ENCODE measurements at regions not wholly inside any gene's neighbourhood (a gene's known extent, or its start where the extent isn't known, plus 50 kb on each side); places are given as distances from the start of the nearest gene placed in this dataset.
A peak's percentile ranks its signal among the peaks of the same experiment; 100 is the strongest.
"Not testable (repeated sequence)": the region's sequence is repeated elsewhere in the genome, so short reads cannot be mapped to it uniquely, and the experiment has no call there.

- no peak for DNase-seq
Observed at GRCh38 chr6:121771937-121772720, 336.7 kb downstream of the GJA1 start.

GRCh38 chr6:121776054-121776453, 340.6 kb downstream of the GJA1 start:
- DNase-seq: no peak

- DNase-seq: no peak
Observed at GRCh38 chr6:121780325-121781321, 345.2 kb downstream of the GJA1 start.

- DNase-seq: no peak
Observed at GRCh38 chr6:121791396-121792315, 356.2 kb downstream of the GJA1 start.

GRCh38 chr6:121794630-121795029, 359.2 kb downstream of the GJA1 start:
- DNase-seq: peak; percentile 20 to 70

GRCh38 chr6:121797598-121797997, 362.2 kb downstream of the GJA1 start:
- DNase-seq: not testable (repeated sequence)

GRCh38 chr6:121798126-121798525, 362.7 kb downstream of the GJA1 start:
- not testable (repeated sequence) for DNase-seq

DNA sequence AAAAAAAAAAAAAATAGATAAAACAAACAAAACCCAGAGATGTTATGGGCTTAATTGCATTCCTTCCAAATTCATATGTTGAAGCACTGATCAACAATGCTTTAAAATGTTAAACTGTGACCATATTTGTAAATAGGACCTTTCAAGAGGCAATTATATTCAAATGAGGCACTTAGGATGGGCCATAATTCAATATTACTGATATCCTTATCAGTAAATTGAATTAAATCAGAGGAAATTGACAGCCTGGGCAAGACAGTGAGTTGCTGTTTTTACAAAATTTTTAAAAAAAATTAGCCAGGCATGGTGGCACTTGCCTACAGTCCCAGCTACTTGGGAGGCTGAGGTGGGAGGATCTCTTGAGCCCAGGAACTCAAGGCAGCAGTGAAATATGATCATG, 364.1 kb downstream of the GJA1 start:
- DNase-seq: no peak

- DNase-seq: no peak
Observed at GRCh38 chr6:121800047-121800446, 364.6 kb downstream of the GJA1 start.

GRCh38 chr6:121806116-121806515, 370.7 kb downstream of the GJA1 start:
- no peak for DNase-seq

DNA sequence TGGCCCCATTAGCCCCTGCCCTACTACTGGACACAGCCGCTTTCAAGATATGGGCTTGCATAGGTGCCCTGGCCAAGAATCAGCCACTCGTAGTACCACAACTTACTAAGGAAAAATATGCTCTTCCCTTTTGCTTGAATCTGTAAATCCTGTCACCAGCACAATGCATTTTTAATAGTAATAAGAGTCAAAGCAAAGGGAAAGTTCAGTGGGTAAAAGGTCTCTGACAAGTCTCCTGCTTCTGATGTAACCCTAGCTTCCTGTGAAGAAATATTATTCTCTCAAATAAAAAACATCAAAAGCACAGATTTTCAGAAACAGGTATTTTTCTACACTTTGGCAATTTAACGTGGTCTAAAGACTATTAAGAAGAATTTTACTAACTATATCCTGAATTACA, 373.8 kb downstream of the GJA1 start:
- no peak for DNase-seq

DNA sequence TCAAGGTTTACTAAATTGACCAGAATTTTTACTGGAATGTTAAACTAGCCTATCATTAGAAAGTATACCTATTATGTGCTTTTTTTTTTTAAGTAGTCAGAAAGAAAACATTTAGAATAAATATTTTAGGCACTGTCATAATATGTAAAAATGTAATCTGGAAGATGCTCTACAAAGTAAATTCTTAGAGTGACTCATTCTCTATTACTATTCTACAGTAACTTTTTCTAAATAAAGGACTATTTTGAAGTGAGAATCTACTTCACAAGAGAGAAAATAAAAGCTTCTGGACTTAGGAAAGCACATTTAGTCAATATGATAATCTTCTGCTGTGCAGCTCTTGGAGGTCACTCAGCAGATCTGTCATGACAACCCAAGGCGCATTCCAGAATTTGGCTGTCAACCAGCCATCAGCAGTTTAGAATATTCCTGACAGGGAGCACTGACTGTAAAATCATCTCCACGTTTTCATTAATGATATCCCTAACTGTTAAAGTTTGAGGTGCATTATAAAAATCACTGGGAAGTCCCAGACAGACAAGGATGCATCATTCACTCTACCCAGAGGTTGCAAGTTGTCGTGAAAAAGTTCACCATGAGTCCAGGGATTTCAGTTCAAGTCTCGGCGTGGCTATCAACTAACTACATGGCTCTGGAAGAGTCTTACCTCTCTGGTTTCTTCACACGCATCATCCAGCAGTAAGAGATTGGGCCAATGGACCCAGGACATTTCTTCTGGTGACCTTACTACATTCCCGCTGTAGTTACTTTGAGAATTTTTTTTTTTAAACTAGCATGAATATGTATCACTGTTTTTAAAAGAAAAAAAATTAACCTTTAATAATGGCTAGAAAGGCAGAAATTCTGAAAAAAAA, 374.9 kb downstream of the GJA1 start:
- no peak for DNase-seq

GRCh38 chr6:121811106-121811505, 375.7 kb downstream of the GJA1 start:
- DNase-seq: no peak

- DNase-seq: no peak
Observed at GRCh38 chr6:121816361-121816760, 380.9 kb downstream of the GJA1 start.

DNA sequence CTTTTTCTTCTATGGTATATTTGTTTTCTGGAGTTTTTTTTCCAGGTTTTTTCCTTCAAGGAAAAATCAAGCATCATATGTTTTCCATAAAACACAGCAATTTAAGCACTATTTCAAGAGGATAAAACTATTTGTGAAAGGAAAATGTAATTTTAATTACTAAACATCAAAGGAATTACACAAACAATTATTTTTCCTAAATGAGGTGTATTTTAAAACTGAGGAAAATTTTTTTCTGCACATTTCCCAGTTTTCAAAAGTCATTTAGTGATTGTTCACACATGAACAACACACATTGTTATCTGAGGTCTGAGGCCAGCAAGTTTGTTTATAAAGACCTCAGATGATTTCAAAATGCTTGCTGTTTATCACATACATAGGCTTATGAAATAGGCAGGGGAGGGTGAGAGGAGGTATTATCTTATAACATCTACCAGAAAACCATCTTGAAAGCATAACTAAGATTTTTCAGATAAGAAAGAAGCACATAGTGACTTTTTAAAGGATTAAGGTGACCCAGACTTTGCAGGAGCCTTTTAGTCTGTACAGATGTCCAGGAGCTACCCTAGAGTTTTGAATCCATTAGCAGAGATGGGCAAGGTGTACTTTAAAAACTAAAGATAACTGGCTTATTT, 381.6 kb downstream of the GJA1 start:
- DNase-seq: no peak

DNA sequence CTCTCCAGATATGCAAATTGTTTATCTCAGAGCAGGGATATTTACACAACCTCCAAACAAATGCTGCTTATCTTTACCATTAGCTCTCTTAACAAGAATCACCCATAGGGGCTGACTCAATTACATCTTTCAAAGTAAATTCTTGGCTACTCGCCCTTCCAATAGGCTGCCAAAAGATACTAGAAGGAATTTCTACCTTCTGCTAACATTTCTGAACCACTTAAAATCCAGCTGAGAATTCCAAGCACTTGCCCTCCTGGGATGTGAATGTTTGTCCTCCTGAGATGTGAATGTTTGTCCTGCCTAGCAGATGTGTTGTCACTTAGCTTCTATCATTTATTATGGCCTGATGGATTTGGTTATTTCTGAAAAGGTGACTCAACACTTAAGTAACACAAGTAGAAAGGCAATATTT, 388.0 kb downstream of the GJA1 start:
- peak in 1 of 2 experiments; percentile 39 for DNase-seq

DNA sequence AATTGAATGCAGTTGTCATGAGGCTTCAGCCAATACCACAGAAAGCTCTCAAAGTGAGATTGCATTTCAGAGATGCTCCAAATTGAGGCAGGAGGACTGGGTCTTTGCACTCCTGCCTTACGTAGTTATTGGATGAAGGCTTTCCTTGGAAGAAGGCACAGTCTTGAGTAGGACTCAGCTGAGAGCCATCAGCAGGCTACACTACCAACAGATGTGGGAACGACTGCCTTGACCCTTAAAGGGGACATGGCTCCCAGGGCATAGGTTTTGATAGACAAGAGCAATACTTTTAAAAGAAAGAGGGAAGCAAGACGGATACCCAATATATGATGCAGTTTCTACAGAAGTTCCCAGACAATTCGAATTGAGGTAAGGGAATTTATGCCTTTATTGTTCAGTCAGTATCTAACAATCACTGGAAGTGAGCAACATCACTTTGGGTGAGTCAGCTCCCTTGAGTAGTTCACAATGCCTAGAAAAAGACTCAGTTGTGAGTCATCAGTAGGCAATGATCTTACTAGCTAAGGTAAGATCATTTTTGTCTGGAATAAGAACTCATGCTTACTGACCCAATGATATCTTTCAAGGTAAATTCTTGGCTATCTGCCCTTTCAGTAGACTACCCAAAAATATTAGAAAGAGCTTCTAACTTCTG, 390.8 kb downstream of the GJA1 start:
- peak; percentile 30 to 74 for DNase-seq

DNA sequence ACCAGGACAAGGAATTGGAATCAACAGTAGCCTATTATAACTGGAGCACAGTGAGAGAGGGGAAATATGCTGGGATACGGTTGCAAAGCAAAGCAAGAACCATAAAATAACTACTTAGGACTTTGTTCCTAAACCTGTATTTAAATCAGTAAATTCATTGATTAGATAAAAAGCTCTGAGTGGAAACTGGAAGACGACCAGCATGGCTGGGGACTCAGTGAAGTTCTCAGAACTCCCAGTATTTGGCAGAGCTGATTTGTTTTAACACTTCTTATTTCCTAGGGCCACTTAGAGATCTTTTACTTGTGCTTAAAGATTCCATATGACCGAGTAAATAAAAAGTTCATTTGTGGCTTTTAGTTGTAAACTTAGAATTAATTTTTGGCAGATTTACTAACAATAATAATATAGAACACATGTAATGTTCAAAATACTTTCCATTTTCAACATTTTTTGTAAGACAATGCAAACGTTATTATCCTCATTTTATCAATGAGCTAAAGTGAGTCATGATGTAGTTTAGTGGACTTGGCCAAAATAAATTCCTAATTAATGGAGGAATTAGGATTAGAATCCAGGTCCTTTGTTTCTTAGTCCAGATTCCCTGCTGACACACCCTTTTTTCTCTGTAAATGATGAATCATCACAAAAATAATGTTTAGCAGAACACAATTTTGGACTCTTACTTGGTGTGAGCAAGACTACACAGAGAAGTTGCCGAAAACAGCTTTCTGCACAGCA, 392.9 kb downstream of the GJA1 start:
- no peak for DNase-seq

- DNase-seq: no peak
Observed at GRCh38 chr6:121830736-121831135, 395.3 kb downstream of the GJA1 start.

DNA sequence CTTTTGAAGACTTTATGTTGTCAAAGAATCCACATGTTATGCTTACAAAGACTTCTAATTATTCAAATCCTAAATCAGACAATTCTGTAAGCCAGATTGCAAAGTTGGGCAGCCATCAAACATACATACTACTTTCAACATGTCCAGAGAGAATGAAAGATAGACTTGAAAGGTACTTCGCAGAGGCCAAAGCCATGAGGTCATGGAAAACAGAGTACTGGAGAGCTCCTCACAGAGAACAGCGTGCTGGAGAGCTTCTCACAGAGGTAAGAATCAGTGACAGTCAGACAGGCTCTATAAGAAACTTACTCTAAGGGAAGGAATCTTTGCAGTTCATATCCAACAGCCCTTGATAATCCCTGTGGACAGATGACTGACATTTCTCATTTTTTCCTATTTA, 400.2 kb downstream of the GJA1 start:
- DNase-seq: no peak
